GM18870 (cell line): ENCODE measurements at regions not wholly inside any gene's neighbourhood (a gene's known extent, or its start where the extent isn't known, plus 50 kb on each side); places are given as distances from the start of the nearest gene placed in this dataset.

Source experiments
- ATAC-seq: cut with Tn5 transposase; IDR thresholded peaks from one replicate; pipeline ENCODE4 v1.9.1; 2021; ENCODE audit warnings: moderate library complexity; ENCODE audit not compliant: unreplicated experiment

DNA sequence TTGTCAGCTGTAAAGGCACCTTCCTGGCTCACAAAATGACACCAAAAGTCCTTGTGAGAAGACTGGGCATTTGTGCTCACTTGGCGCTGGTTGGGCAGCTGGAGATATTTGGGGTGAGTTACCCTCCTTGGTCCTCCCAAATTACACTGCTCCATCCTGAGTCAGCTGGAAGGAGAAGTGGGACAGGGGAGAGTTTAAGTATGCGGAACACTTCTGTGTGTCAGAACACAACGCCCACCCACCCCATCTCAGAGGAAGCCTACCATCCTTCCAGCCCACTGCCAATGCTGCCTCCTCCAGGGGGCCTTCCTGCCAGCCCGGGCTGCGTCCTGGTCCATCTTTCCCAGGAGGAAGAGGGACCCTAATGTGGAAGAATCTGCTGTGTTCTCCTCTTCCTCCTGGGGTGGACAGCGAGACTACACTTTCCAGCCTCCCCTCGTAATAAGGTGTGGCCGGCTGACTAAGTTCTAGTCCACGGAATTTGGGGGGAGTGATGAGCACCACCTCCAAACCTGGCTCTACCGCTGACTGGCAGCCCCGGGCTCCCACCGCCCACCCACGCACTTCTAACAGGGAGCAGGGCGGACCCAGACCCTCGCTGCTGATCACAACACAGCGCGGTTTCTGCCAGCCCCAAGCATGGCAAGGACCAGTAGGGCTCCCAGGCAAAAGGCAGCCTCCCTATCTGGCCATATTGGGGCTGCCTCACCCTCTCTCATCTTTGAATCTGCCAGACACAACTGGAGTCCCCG is 265.0 kb downstream of the XXYLT1 start:
- ATAC-seq: no peak

DNA sequence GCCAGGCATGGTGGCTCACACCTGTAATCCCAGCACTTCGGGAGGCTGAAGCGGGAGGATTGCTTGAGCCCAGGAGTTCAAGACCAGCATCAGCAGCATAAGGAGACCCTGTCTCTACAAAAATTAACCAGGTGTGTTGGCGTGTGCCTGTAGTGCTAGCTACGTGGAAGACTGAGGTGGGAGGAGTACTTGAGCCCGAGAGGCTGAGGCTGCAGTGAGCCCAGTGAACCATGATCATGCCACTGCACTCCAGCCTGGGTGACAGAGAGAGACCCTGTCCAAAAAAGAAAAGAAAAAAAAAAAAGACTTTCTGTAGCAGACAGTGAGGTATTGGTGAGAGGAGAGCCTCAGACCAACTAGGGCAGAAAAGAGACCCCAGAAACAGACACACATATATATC is 263.8 kb downstream of the XXYLT1 start:
- no peak for ATAC-seq

GRCh38 chr3:195007766-195008165 is 263.2 kb downstream of the XXYLT1 start:
- no peak for ATAC-seq

GRCh38 chr3:195008816-195009215 is 262.1 kb downstream of the XXYLT1 start:
- no peak for ATAC-seq

DNA sequence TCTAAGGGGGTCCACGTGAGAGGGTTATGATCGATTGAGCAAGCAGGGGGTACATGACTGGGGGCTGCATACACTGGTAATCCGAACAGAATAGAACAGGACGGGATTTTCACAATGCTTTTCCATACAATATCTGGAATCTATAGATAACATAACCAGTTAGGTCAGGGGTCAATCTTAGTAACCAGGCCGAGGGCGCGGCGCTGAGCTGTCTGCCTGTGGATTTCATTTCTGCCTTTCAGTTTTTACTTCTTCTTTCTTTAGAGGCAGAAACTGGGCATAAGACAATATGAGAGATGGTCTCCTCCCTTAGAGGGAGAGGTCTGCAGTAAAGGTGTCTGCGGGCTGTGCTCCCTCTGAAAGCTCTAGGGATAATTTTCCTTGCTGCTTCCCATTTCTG is 261.3 kb downstream of the XXYLT1 start:
- no peak for ATAC-seq

GRCh38 chr3:195010551-195011100 is 260.3 kb downstream of the XXYLT1 start:
- ATAC-seq: no peak

- no peak for ATAC-seq
Observed at GRCh38 chr3:195011231-195011834, 259.6 kb downstream of the XXYLT1 start.

GRCh38 chr3:195012100-195012499 is 258.9 kb downstream of the XXYLT1 start:
- no peak for ATAC-seq

GRCh38 chr3:195012571-195012970 is 258.4 kb downstream of the XXYLT1 start:
- no peak for ATAC-seq

- no peak for ATAC-seq
Observed at GRCh38 chr3:195013411-195014361, 257.3 kb downstream of the XXYLT1 start.

DNA sequence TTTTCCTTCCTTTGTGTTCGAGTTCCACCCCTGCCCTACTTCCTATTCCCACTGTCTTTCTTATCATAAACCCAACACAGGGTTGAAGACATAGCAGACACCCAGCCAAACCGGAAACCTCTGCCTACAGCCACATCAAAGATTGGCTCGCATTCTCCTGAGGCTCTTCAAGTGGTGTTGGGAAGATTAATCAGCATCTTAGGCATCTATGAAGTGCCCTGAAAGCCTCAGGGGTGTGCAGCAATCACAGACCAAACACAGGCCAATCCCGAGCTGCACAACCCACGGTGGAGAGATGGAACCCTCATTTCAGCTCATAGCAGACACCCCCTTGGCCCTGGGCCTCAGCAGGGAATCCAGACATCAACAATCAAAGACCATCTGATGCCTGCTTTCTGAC is 255.9 kb downstream of the XXYLT1 start:
- no peak for ATAC-seq

DNA sequence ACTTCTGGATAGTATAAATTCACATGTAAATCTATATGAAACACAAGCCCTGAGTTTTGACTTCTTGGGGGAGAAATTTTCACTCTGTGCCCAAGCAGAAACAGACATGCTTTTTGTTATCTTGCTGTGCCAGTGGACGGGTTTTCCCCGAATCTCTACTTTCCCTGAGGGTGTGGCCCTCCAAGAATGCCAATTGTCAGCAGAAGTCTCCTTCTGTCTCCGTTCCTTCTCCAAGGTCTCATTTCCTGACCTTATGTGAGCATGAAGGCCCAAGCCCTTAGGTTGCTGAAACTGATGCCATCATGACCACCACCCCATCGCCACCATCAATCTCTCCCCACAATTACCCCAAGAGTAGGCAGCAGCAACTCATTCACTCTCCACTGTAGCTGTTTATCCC is 253.8 kb downstream of the XXYLT1 start:
- ATAC-seq: no peak
